AG04450 (cell line): ENCODE measurements at regions not wholly inside any gene's neighbourhood (a gene's known extent, or its start where the extent isn't known, plus 50 kb on each side); places are given as distances from the start of the nearest gene placed in this dataset.
A peak's percentile ranks its signal among the peaks of the same experiment; 100 is the strongest.

Experiments
- CTCF ChIA-PET: fragments of 300-600, 350-600 bp; formaldehyde crosslinking; extraction: SDS; loops from one replicate; lab custom pipeline; 2022; ENCODE audit warnings: antibody characterized with exemption, inconsistent platforms; lab: Charles Lee
- POLR2A ChIA-PET: fragments of 350-600 bp; formaldehyde crosslinking; extraction: SDS; loops from one replicate; lab custom pipeline; 2021; ENCODE audit warnings: antibody characterized with exemption, inconsistent platforms; lab: Yijun Ruan, JAX
- DNase-seq: peaks from one replicate; pipeline ENCODE4 v3.0.0-alpha.2; 2011; ENCODE audit warnings: low read depth, low spot score
- H3K27ac ChIP-seq: one replicate; pipeline ENCODE4 v1.5.1; 2012; ENCODE audit warnings: low read depth, low read length, control low read depth
- H3K27me3 ChIP-seq: one replicate; pipeline ENCODE4 v1.6.0; 2012; ENCODE audit warnings: low read length; ENCODE audit not compliant: control insufficient read depth, insufficient read depth
- H3K4me3 ChIP-seq: 2 replicates; pipeline ENCODE4 v1.5.1; 2011; ENCODE audit warnings: mild to moderate bottlenecking, low read depth, low read length, control low read depth
- H3K9me3 ChIP-seq: 2 replicates; pipeline ENCODE4 v1.5.1; 2012; ENCODE audit warnings: low read length; ENCODE audit not compliant: control insufficient read depth, insufficient read depth
- TF ChIP-seq, protein P1 (sequence below): IDR thresholded peaks from 2 replicates; pipeline ENCODE4 v1.5.1; 2011; ENCODE audit warnings: low read depth, low read length, control low read depth, inconsistent platforms

DNA sequence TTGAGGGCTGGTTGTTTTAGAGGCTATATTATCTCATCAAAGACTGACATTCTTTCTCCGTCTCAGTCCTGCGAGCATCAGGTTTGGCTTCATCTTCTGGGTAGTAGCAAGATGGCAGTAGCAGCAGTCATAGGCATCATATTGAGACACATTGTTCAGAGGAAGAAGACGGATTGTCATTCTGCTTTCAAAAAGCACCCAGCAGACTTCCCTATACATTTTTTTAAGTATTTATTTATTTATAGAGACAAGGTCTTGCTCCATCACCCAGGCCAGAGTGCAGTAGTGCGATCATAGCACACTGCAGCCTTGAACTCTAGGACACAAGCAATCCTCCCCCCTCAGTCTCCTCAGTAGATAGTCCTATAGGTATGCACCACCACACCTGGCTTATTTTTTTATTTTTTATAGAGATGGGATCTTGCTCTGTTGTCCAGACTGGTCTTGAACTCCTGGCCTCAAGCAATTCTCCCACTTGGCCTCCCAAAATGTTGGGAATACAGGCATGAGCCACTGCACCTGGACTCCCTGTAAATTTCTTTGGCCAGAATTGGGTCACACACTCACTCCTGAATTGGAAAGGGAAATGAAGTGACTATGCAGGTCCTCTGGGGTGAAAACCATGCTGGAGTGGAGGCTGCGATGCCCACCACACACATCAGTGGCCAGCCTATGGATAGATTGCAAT, 125.4 kb downstream of the SLC38A6 start:
- Histone ChIP-seq H3K27ac (no peak overlapping the region), H3K27me3 (no peaks in the 10 kb centered on the region), H3K4me3 (no peak overlapping the region), H3K9me3 (peaks cover 3% of the 10 kb centered on the region; the same call in 1 of the 2 replicates)
- DNase-seq = no peak
- TF ChIP-seq, protein P1, sequence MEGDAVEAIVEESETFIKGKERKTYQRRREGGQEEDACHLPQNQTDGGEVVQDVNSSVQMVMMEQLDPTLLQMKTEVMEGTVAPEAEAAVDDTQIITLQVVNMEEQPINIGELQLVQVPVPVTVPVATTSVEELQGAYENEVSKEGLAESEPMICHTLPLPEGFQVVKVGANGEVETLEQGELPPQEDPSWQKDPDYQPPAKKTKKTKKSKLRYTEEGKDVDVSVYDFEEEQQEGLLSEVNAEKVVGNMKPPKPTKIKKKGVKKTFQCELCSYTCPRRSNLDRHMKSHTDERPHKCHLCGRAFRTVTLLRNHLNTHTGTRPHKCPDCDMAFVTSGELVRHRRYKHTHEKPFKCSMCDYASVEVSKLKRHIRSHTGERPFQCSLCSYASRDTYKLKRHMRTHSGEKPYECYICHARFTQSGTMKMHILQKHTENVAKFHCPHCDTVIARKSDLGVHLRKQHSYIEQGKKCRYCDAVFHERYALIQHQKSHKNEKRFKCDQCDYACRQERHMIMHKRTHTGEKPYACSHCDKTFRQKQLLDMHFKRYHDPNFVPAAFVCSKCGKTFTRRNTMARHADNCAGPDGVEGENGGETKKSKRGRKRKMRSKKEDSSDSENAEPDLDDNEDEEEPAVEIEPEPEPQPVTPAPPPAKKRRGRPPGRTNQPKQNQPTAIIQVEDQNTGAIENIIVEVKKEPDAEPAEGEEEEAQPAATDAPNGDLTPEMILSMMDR = no peak
- ChIA-PET POLR2A (no interaction called here), CTCF (no interaction called here)

DNA sequence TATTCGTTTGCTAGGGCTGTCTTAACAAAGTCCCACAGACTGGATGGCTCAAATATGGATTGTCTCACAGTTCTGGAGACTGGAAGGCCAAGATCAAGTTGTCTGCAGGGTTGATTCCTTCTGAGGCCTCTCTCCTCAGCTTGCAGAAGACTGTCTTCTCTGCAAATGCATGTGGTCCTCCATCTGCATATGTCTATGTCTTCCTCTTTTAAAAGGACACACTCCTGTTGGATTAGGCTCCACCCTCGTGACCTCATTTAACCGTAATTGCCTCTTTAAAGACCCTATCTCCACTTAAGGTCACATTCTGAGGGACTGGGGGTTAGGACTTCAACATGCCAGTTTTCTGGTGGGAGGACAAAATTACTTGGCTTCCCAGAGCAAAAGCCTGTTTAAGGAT, 123.3 kb downstream of the SLC38A6 start:
- DNase-seq = no peak
- POLR2A ChIA-PET = interaction anchor here (1.3 to 2.1 kb wide), 3 partner anchors 43 to 85 kb away, joined by 3 to 9 read pairs (median 4); no protein-coding TSS in a partner anchor
- no peak overlapping the region for H3K4me3 ChIP-seq
- no peaks in the 10 kb centered on the region for H3K27me3 ChIP-seq
- CTCF ChIA-PET = interaction anchor here (1.1 kb wide), 1 partner anchor 49 kb away, joined by 3 read pairs; no protein-coding TSS in a partner anchor
- H3K9me3 ChIP-seq = no peaks in the 10 kb centered on the region
- TF ChIP-seq, protein P1 = no peak
- peak overlapping the region; percentile 99 for H3K27ac ChIP-seq

DNA sequence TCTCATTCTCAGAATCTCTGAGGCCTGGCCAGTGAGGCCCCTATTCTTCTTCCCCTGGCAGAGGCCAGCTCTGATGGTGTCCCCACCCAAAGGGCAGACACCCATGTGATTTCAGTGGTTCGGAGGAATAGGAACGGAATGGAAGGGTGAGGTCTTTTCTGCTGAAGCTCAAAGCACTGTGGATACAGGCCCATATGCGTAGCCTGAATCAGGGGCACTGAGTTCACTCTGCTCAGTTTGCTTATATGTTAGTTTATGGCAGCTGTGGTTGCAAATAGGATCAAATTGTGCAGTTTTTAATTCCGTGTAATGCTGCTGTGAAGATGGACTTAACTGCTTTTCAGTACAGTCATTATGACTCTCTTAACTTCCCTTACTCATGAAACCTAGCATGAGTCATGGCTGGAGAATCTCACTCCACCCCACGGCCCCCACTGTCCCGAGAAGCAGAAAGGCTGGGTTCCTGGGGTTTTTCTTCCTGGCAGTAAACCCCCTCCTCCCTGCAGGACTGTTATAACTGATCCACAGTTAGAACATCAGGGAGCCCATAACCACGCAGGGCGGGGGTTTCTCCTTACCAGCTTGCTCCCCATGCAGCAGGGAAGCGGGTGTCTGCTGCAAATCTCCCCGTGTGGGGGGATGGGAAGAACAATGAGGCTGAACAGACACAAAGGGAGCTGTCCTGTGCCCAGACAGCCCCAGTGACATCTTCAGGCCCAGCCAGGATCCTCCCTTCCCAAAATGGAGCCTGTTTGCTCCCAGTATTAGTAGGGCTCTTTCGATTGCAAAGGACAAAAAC, 122.7 kb downstream of the SLC38A6 start:
- CTCF ChIA-PET = interaction anchor here (1.1 kb wide), 1 partner anchor 50 kb away, joined by 3 read pairs; no protein-coding TSS in a partner anchor
- POLR2A ChIA-PET = interaction anchor here (0.9 to 2.1 kb wide), 6 partner anchors 22 to 149 kb away, joined by 3 to 14 read pairs (median 6); no protein-coding TSS in a partner anchor
- TF ChIP-seq, protein P1 = no peak
- Histone ChIP-seq H3K27me3 (no peaks in the 10 kb centered on the region), H3K27ac (peak overlapping the region; percentile 99), H3K4me3 (no peak overlapping the region), H3K9me3 (no peaks in the 10 kb centered on the region)
- peak; percentile 95 for DNase-seq

DNA sequence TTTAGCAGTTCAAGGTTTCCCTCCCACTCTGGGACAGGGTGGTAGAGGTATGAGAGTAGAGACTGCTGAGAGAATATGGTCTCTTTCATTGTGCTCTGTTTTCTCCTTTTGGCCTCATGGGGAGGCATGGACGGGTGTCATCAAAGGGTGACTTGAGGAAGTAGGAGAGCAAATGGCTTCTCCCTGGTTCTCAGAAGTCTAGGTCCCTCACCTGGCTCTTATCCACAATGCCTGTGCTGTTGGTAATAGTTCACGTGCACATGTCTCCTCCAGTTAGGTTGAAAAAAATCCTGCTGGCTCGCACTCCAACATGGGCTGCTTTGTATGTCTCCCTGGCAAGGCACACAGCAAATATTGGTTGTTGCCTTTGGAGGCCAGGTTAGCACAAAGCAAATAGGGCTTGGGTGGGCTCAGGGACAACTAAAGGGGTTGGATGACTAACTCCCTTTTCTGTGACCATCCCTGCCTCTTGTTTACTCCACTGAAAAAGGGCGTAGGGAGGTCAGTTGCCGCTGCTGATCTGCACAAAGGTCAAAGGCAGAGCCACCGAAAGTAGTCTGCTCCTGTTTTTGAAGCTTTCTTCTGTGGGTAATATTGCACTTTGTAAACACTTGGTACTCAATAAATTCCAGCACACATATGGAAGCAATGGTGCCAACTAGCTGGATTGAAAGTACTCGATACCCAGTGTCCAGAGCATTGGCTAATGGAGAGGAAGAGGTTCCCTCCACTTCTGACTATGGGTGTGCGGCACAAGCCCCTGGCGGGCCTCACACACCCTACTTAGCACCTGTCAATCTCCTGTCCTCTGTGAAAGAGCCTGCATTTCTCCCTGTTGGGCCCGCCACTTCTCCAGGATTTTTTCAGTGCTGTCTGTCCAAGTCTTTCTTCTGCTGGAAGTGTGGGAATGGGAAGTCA, 121.8 kb downstream of the SLC38A6 start:
- POLR2A ChIA-PET = interaction anchor here (0.9 to 2.1 kb wide), 6 partner anchors 23 to 150 kb away, joined by 3 to 14 read pairs (median 6); no protein-coding TSS in a partner anchor
- Histone ChIP-seq H3K9me3 (peaks cover 5% of the 10 kb centered on the region), H3K27me3 (no peaks in the 10 kb centered on the region), H3K27ac (peak overlapping the region; percentile 99), H3K4me3 (no peak overlapping the region)
- DNase-seq = no peak
- CTCF ChIA-PET = no interaction called here
- TF ChIP-seq, protein P1 = no peak
